Endothelial cell of umbilical vein (primary cell): ENCODE measurements at regions not wholly inside any gene's neighbourhood (a gene's known extent, or its start where the extent isn't known, plus 50 kb on each side); places are given as distances from the start of the nearest gene placed in this dataset.

Source experiments
- BruUV-seq: library from RNA; stranded (reverse); fragments of 400-500 nt; replicated peaks from 2 replicates; lab custom pipeline; 2021; lab: Mats Ljungman, UMichigan
- CTCF ChIA-PET: fragments of 300-600, 350-600 bp; sonication (Branson Sonifier 250); formaldehyde crosslinking; loops from one replicate; lab custom pipeline; 2021; ENCODE audit warnings: antibody characterized with exemption, inconsistent platforms; lab: Charles Lee
- POLR2A ChIA-PET: fragments of 300-600, 350-600 bp; sonication (Branson Sonifier 250); formaldehyde crosslinking; loops from one replicate; lab custom pipeline; 2021; ENCODE audit warnings: antibody characterized with exemption, inconsistent platforms; lab: Charles Lee
- DNase-seq: peaks from one replicate; pipeline ENCODE4 v3.0.0-alpha.2; 2011; ENCODE audit warnings: low read depth, low spot score
- FAIRE-seq: peaks from 2 replicates; lab custom pipeline; 2011; peaks lifted over from hg19 to GRCh38; lab: Jason Lieb, UNC
- H2AFZ ChIP-seq: 2 replicates; pipeline ENCODE4 v1.6.0; 2012; ENCODE audit warnings: low read depth, low read length, control low read depth, inconsistent platforms
- H3K27ac ChIP-seq: 2 replicates; pipeline ENCODE4 v1.5.1; 2011; ENCODE audit warnings: low read depth, mild to moderate bottlenecking, control low read depth, low read length, moderate library complexity; ENCODE audit not compliant: insufficient read depth
- H3K27me3 ChIP-seq, 2 experiments: 2 replicates each; pipeline versions ENCODE4 v1.6.0 to v1.6.1; 2011; ENCODE audit warnings: low read length in 2 of 2, mixed read lengths in 1 of 2; ENCODE audit not compliant: control insufficient read depth in 2 of 2, insufficient read depth in 2 of 2
- H3K36me3 ChIP-seq, 2 experiments: 2 replicates in 1 of 2; 3 replicates in 1 of 2; pipeline ENCODE4 v1.5.1; 2011; ENCODE audit warnings: low read length in 2 of 2, mild to moderate bottlenecking in 1 of 2, moderate library complexity in 1 of 2; ENCODE audit not compliant: control insufficient read depth in 2 of 2, insufficient read depth in 2 of 2; ENCODE audit errors: extremely low read depth in 1 of 2
- H3K4me1 ChIP-seq: 3 replicates; pipeline ENCODE4 v1.5.1; 2011; ENCODE audit warnings: mild to moderate bottlenecking, low read length; ENCODE audit not compliant: control insufficient read depth, insufficient read depth; ENCODE audit errors: extremely low read depth
- H3K4me2 ChIP-seq: 2 replicates; pipeline ENCODE4 v1.6.1; 2011; ENCODE audit warnings: low read length, control low read depth, mixed read lengths; ENCODE audit not compliant: insufficient read depth
- H3K4me3 ChIP-seq, 3 experiments: fragments of 200-600 bp in 1 of 3; sonication (generic), shearing (Covaris generic) in 1 of 3; replicated peaks in 1 of 3; 2 replicates each; pipeline ENCODE4 v1.5.1; 2011 to 2016; ENCODE audit warnings: control low read depth in 3 of 3, low read length in 3 of 3, mild to moderate bottlenecking in 2 of 3, inconsistent platforms in 1 of 3, low read depth in 1 of 3, moderate library complexity in 1 of 3; ENCODE audit not compliant: insufficient read depth in 1 of 3
- H3K79me2 ChIP-seq: 2 replicates; pipeline ENCODE4 v1.6.0; 2012; ENCODE audit warnings: low read length, inconsistent platforms; ENCODE audit not compliant: control insufficient read depth, insufficient read depth
- H3K9ac ChIP-seq: replicated peaks from 2 replicates; pipeline ENCODE3; 2011; ENCODE audit warnings: low read length, control low read depth; ENCODE audit not compliant: insufficient read depth; ENCODE audit errors: extremely low read depth
- H3K9me1 ChIP-seq: replicated peaks from 3 replicates; pipeline ENCODE4 v1.6.0; 2011; ENCODE audit warnings: mild to moderate bottlenecking, low read length; ENCODE audit not compliant: control insufficient read depth, insufficient read depth; ENCODE audit errors: extremely low read depth
- H3K9me3 ChIP-seq: replicated peaks from 2 replicates; pipeline ENCODE4 v1.5.1; 2012; ENCODE audit warnings: low read length, inconsistent platforms; ENCODE audit not compliant: control insufficient read depth, insufficient read depth
- H4K20me1 ChIP-seq: replicated peaks from 2 replicates; pipeline ENCODE3; 2011; ENCODE audit warnings: mild to moderate bottlenecking, low read length; ENCODE audit not compliant: control insufficient read depth, insufficient read depth; ENCODE audit errors: extremely low read depth
- EZH2 ChIP-seq: IDR thresholded peaks from 2 replicates; pipeline ENCODE4 v1.6.1; 2012; ENCODE audit warnings: borderline replicate concordance, low read depth, mild to moderate bottlenecking, moderate library complexity, low read length, inconsistent platforms; ENCODE audit not compliant: severe bottlenecking
- FOS ChIP-seq: IDR thresholded peaks from 2 replicates; pipeline ENCODE4 v1.6.1; 2011; ENCODE audit warnings: mild to moderate bottlenecking, low read length, moderate library complexity, borderline replicate concordance; ENCODE audit not compliant: insufficient read depth
- GATA2 ChIP-seq: IDR thresholded peaks from 2 replicates; pipeline ENCODE4 v1.7.0; 2011; ENCODE audit warnings: low read depth, mild to moderate bottlenecking, moderate library complexity, mixed read lengths, low read length; ENCODE audit not compliant: insufficient read length, insufficient read depth
- JUN ChIP-seq: IDR thresholded peaks from 2 replicates; pipeline ENCODE4 v1.6.1; 2011; ENCODE audit warnings: borderline replicate concordance, low read depth; ENCODE audit not compliant: insufficient read length, insufficient read depth
- MYC ChIP-seq: IDR thresholded peaks from one replicate; pipeline ENCODE4 v1.6.1; 2011; ENCODE audit warnings: mild to moderate bottlenecking, low read depth, low read length
- POLR2A ChIP-seq: IDR thresholded peaks from 2 replicates; pipeline ENCODE4 v1.6.1; 2012; ENCODE audit warnings: low read depth, mild to moderate bottlenecking, control low read depth, low read length
- POLR2AphosphoS5 ChIP-seq: IDR thresholded peaks from 2 replicates; pipeline ENCODE4 v1.6.1; 2012; ENCODE audit warnings: low read depth, mild to moderate bottlenecking, control low read depth, low read length, moderate library complexity; ENCODE audit not compliant: insufficient read depth
- dilution Hi-C: fragments of 300-500 bp; cut with MboI; formaldehyde crosslinking; loops from one replicate; pipeline ENCODE4 v1.15.0; 2019; ENCODE audit warnings: low sequenced_read_pairs; ENCODE audit not compliant: extremely low pct_ligation_motif_present
- intact Hi-C: fragments of 100-400 bp; cut with micrococcal nuclease; formaldehyde crosslinking; loops from one replicate; pipeline ENCODE4 v1.10.0; 2022
- TF ChIP-seq, protein P1 (sequence below): IDR thresholded peaks from 2 replicates; pipeline ENCODE4 v1.6.1; 2011; ENCODE audit not compliant: insufficient read depth, insufficient read length
- TF ChIP-seq, protein P2 (sequence below), 2 donors: IDR thresholded peaks; 1 replicate in 1 of 2; 2 replicates in 1 of 2; pipeline ENCODE4 v1.5.1; 2011; ENCODE audit warnings: low read length in 2 of 2, mild to moderate bottlenecking in 2 of 2, moderate library complexity in 2 of 2, control low read depth in 1 of 2, inconsistent platforms in 1 of 2, low read depth in 1 of 2; ENCODE audit not compliant: insufficient read depth in 1 of 2; ENCODE audit errors: extremely low read depth in 1 of 2

DNA sequence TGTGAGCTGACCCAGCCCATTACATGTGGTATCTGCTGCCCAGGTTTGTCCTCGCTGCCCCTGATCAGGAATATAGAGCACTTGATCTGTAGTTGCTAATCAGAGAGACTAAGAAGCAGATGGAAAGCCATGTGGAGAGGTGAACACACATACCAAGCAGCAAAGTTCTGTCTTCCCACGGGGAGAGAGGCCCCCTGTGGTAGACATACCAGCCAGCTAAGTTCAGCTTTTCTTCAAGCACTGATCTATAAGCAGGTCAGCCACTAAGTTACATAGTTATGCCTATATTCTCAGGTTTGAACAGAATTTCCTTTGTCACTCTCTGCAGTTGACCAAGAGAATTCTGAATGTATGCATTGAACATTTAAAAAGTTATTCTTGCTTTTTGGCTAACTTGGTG, 76.4 kb downstream of the DDX3Y start:
- dilution Hi-C loops = no loop called here
- no peak for DNase-seq
- TF ChIP-seq, protein P1, sequence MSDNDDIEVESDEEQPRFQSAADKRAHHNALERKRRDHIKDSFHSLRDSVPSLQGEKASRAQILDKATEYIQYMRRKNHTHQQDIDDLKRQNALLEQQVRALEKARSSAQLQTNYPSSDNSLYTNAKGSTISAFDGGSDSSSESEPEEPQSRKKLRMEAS = no peak
- TF ChIP-seq FOS (no peak), POLR2AphosphoS5 (no peak), JUN (no peak), GATA2 (no peak), EZH2 (no peak), POLR2A (no peak), MYC (no peak)
- TF ChIP-seq, protein P2, sequence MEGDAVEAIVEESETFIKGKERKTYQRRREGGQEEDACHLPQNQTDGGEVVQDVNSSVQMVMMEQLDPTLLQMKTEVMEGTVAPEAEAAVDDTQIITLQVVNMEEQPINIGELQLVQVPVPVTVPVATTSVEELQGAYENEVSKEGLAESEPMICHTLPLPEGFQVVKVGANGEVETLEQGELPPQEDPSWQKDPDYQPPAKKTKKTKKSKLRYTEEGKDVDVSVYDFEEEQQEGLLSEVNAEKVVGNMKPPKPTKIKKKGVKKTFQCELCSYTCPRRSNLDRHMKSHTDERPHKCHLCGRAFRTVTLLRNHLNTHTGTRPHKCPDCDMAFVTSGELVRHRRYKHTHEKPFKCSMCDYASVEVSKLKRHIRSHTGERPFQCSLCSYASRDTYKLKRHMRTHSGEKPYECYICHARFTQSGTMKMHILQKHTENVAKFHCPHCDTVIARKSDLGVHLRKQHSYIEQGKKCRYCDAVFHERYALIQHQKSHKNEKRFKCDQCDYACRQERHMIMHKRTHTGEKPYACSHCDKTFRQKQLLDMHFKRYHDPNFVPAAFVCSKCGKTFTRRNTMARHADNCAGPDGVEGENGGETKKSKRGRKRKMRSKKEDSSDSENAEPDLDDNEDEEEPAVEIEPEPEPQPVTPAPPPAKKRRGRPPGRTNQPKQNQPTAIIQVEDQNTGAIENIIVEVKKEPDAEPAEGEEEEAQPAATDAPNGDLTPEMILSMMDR (IDR thresholded peaks at IDR 0.05; ENCODE audit: extremely low read depth in 1 of 2, insufficient read depth in 1 of 2, low read depth in 1 of 2, low read length in 2 of 2) = no peak
- POLR2A ChIA-PET = no interaction called here
- no peak overlapping the region for H3K4me3 ChIP-seq
- no peaks in the 10 kb centered on the region for H4K20me1 ChIP-seq
- intact Hi-C loops = no loop called here
- no peaks in the 10 kb centered on the region for H3K36me3 ChIP-seq
- H3K79me2 ChIP-seq = no peaks in the 10 kb centered on the region
- no peak overlapping the region for H3K27ac ChIP-seq
- BruUV-seq = no TSS peak
- no peaks in the 10 kb centered on the region for H3K9me3 ChIP-seq
- CTCF ChIA-PET = no interaction called here
- H2AFZ ChIP-seq = no peak overlapping the region
- H3K9ac ChIP-seq = no peak overlapping the region
- H3K4me1 ChIP-seq = no peaks in the 10 kb centered on the region
- H3K9me1 ChIP-seq = no peaks in the 10 kb centered on the region
- no peak for FAIRE-seq
- no peak overlapping the region for H3K4me2 ChIP-seq
- H3K27me3 ChIP-seq = no peaks in the 10 kb centered on the region
